Spleen (tissue), 11 donors: ENCODE measurements at regions not wholly inside any gene's neighbourhood (a gene's known extent, or its start where the extent isn't known, plus 50 kb on each side); places are given as distances from the start of the nearest gene placed in this dataset.

Source experiments
- DNase-seq: peaks from one replicate; pipeline ENCODE4 v3.0.0-alpha.2; 2020
- H3K27ac ChIP-seq, 8 donors: fragments of 200-600 bp; sonication (generic) in 7 of 8; 1 replicate in 4 of 8; 2 replicates in 4 of 8; pipeline versions ENCODE4 v1.5.0 to v1.8.0; 2016 to 2021; ENCODE audit warnings: inconsistent platforms in 4 of 8, mild to moderate bottlenecking in 4 of 8, moderate library complexity in 1 of 8
- H3K27me3 ChIP-seq, 7 donors: fragments of 200-600 bp; sonication (generic) in 6 of 7; replicated peaks in 1 of 7; 1 replicate in 4 of 7; 2 replicates in 3 of 7; pipeline versions ENCODE4 v1.5.0 to v1.8.0; 2016 to 2021; ENCODE audit warnings: inconsistent platforms in 3 of 7, mild to moderate bottlenecking in 1 of 7
- H3K36me3 ChIP-seq, 6 donors: fragments of 200-600 bp; sonication (generic) in 5 of 6; 1 replicate in 4 of 6; 2 replicates in 2 of 6; pipeline versions ENCODE4 v1.5.0 to v1.8.0; 2016 to 2021; ENCODE audit warnings: inconsistent platforms in 2 of 6
- H3K4me1 ChIP-seq, 6 donors: fragments of 200-600 bp; sonication (generic) in 5 of 6; 1 replicate in 3 of 6; 2 replicates in 3 of 6; pipeline versions ENCODE4 v1.5.0 to v1.8.0; 2016 to 2021; ENCODE audit warnings: inconsistent platforms in 3 of 6
- H3K4me3 ChIP-seq, 8 donors: fragments of 200-600 bp; sonication (generic) in 7 of 8; 1 replicate in 4 of 8; 2 replicates in 4 of 8; pipeline versions ENCODE4 v1.5.0 to v1.8.0; 2016 to 2021; ENCODE audit warnings: inconsistent platforms in 4 of 8, mild to moderate bottlenecking in 4 of 8, moderate library complexity in 2 of 8
- H3K9me3 ChIP-seq, 8 donors: fragments of 200-600 bp; sonication (generic) in 7 of 8; 1 replicate in 4 of 8; 2 replicates in 4 of 8; pipeline versions ENCODE4 v1.5.0 to v1.8.0; 2016 to 2021; ENCODE audit warnings: inconsistent platforms in 4 of 8
- POLR2A ChIP-seq, 3 donors: fragments of 450-650 bp; IDR thresholded peaks; one replicate each; pipeline ENCODE4 v1.5.1; 2017; ENCODE audit warnings: antibody characterized with exemption in 3 of 3, mild to moderate bottlenecking in 1 of 3
- POLR2AphosphoS5 ChIP-seq, 3 donors: sonication (generic); formaldehyde crosslinking; IDR thresholded peaks; one replicate each; pipeline ENCODE4 v1.5.1; 2017; ENCODE audit warnings: antibody characterized with exemption in 3 of 3
- WGBS, 5 donors: extraction: QIAGEN DNeasy Blood & Tissue Kit in 3 of 5; methylation state at CpG; one replicate each; pipeline versions ENCODE4 v1.1.5 to v1.1.7; 2013 to 2018; 5-methylcytosine and 5-hydroxymethylcytosine counted together
- intact Hi-C: fragments of 100-400 bp; cut with DNase I; formaldehyde crosslinking; loops from one replicate; pipeline ENCODE4 v1.15.0; 2023; ENCODE audit warnings: low total_unique reads
- TF ChIP-seq, protein P1 (sequence below), 11 experiments: fragments of 200-600 bp in 7 of 11; fragments of 450-650 bp in 4 of 11; sonication (generic) in 4 of 11; IDR thresholded peaks in 8 of 11; conservative IDR thresholded peaks in 3 of 11; 1 replicate in 7 of 11; 2 replicates in 4 of 11; pipeline versions ENCODE4 v1.4.0 to v1.8.0; 2016 to 2021; ENCODE audit warnings: antibody characterized with exemption in 11 of 11, inconsistent platforms in 4 of 11, mild to moderate bottlenecking in 1 of 11
- donor health status: healthy with polysubstance abuse.
- donor health status: DM: no; HTN: no; CAD: no; lungs with moderate emphysema.
- donor health status: DM: no; HTN: no; CAD: no.
- donor health status: Bipolar disorder and iron deficiency.
- donor health status: healthy.
- donor health status: DM: no; HTN: no; CAD: no.
- donor health status: DM: yes; HTN: yes; CAD: no.

DNA sequence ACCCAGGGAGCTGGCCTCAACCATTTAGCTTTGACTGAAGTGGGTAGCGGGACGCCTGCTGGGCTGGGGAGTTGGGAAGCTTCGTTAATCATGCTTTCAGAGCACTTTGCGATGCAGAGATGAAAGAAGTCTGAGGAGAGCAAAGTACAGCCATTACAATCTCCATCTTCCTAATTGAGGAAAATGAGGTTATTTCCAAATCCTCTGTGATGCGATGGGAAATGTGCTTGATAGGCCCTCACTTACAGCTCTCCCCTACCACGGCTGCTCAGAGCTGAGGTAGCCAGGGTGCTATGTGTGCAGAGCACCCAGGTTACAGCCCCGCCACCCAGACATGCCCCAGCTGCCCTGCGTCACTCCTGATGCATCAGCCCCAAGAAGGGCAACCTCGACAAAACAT is 326.5 kb upstream of the KLHL29 start:
- no peak for DNase-seq
- Histone ChIP-seq H3K4me1 (no peaks in the 10 kb centered on the region), H3K36me3 (no peaks in the 10 kb centered on the region), H3K4me3 (no peak overlapping the region), H3K27me3 (no peaks in the 10 kb centered on the region), H3K27ac (no peak overlapping the region), H3K9me3 (no peaks in the 10 kb centered on the region)
- TF ChIP-seq POLR2AphosphoS5 (IDR thresholded peaks at IDR 0.05) (no peak), POLR2A (IDR thresholded peaks at IDR 0.05) (no peak)
- TF ChIP-seq, protein P1, sequence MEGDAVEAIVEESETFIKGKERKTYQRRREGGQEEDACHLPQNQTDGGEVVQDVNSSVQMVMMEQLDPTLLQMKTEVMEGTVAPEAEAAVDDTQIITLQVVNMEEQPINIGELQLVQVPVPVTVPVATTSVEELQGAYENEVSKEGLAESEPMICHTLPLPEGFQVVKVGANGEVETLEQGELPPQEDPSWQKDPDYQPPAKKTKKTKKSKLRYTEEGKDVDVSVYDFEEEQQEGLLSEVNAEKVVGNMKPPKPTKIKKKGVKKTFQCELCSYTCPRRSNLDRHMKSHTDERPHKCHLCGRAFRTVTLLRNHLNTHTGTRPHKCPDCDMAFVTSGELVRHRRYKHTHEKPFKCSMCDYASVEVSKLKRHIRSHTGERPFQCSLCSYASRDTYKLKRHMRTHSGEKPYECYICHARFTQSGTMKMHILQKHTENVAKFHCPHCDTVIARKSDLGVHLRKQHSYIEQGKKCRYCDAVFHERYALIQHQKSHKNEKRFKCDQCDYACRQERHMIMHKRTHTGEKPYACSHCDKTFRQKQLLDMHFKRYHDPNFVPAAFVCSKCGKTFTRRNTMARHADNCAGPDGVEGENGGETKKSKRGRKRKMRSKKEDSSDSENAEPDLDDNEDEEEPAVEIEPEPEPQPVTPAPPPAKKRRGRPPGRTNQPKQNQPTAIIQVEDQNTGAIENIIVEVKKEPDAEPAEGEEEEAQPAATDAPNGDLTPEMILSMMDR (IDR thresholded peaks at IDR 0.05 in 8 of 11, conservative IDR thresholded peaks at IDR 0.05 in 3 of 11) = no peak
- intact Hi-C loops = no loop called here
- WGBS, 5 donors = 83 to 86% (median 86%) methylated on average over 9 of the region's 9 CpGs

DNA sequence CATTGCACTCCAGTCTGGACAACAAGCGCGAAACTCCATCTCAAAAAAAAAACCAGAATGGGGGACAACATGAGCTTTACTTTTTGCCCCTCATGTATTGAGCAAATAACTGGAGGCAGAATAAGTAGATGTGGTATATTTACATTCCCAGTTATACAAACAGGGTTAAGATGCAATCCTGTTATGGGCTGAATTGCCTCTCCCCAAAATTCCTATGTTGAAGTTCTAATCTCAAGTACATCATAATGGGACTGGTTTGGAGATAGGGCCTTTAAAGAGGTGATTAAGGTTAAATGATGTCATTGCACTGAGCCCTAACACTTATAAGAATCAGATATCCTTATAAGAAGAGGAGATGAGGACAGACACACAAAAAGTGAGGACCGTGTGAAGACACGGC is 319.8 kb upstream of the KLHL29 start:
- H3K27me3 ChIP-seq = no peaks in the 10 kb centered on the region
- no peak overlapping the region for H3K4me3 ChIP-seq
- H3K36me3 ChIP-seq = no peaks in the 10 kb centered on the region
- 90 to 98% (median 95%) methylated on average over 4 of the region's 4 CpGs for WGBS, 5 donors
- DNase-seq = no peak
- intact Hi-C loops = no loop called here
- H3K27ac ChIP-seq = no peak overlapping the region
- TF ChIP-seq, protein P1 (IDR thresholded peaks at IDR 0.05 in 8 of 11, conservative IDR thresholded peaks at IDR 0.05 in 3 of 11) = no peak
- TF ChIP-seq POLR2AphosphoS5 (IDR thresholded peaks at IDR 0.05) (no peak), POLR2A (IDR thresholded peaks at IDR 0.05) (no peak)
- no peaks in the 10 kb centered on the region for H3K9me3 ChIP-seq
- H3K4me1 ChIP-seq = no peaks in the 10 kb centered on the region

DNA sequence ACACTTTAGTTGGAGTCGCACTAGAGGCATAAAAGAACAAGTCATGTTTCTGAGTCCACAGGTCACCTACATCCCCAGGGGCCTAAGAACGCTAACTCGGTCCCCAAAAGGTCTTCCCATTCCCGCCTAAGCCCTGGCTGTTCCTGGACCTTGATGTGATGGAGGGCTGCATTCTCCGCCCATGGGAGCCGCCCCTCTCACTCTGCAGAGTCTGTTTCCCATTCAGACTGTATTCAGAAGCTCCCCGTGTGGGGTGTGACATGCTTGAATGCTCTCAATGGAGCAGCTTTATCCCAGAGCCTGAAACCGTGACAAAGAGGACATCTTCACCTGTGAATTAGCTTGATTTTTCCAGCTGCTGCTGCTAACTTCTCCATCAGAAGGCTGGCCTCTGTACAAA is 319.0 kb upstream of the KLHL29 start:
- H3K9me3 ChIP-seq = no peaks in the 10 kb centered on the region
- intact Hi-C loops = no loop called here
- DNase-seq = no peak
- no peaks in the 10 kb centered on the region for H3K27me3 ChIP-seq
- H3K36me3 ChIP-seq = no peaks in the 10 kb centered on the region
- TF ChIP-seq, protein P1 (IDR thresholded peaks at IDR 0.05 in 8 of 11, conservative IDR thresholded peaks at IDR 0.05 in 3 of 11) = no peak
- TF ChIP-seq POLR2AphosphoS5 (IDR thresholded peaks at IDR 0.05) (no peak), POLR2A (IDR thresholded peaks at IDR 0.05) (no peak)
- no peak overlapping the region for H3K4me3 ChIP-seq
- WGBS, 5 donors = 71 to 86% (median 77%) methylated on average over 8 of the region's 8 CpGs
- no peak overlapping the region for H3K27ac ChIP-seq
- no peaks in the 10 kb centered on the region for H3K4me1 ChIP-seq

DNA sequence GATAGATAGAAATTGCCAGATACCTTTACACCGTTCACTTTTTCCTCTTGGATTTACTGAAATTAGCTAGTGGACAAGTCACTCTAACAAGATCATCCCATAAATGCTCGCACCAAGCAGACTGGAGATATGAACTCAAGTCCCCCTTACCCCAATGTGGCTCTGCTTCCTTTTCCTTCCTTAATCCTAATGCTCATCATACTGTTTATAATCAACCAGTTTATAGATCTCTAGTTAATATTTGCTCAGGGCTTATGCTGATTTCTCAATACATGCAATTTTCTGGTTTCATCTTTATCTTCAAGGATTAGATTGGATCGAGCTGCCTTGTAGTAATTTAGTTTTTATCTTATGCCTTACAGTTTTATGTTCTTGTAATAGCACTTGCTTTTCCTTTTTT is 318.3 kb upstream of the KLHL29 start:
- DNase-seq = no peak
- H3K4me1 ChIP-seq = no peaks in the 10 kb centered on the region
- H3K27ac ChIP-seq = no peak overlapping the region
- no peaks in the 10 kb centered on the region for H3K9me3 ChIP-seq
- TF ChIP-seq POLR2A (IDR thresholded peaks at IDR 0.05) (no peak), POLR2AphosphoS5 (IDR thresholded peaks at IDR 0.05) (no peak)
- TF ChIP-seq, protein P1 (IDR thresholded peaks at IDR 0.05 in 8 of 11, conservative IDR thresholded peaks at IDR 0.05 in 3 of 11) = no peak
- intact Hi-C loops = no loop called here
- no peaks in the 10 kb centered on the region for H3K27me3 ChIP-seq
- H3K36me3 ChIP-seq = no peaks in the 10 kb centered on the region
- no peak overlapping the region for H3K4me3 ChIP-seq
- WGBS, 5 donors = 75 to 94% (median 88%) methylated on average over 3 of the region's 3 CpGs
